DLD1 (cell line): ENCODE measurements at regions not wholly inside any gene's neighbourhood (a gene's known extent, or its start where the extent isn't known, plus 50 kb on each side); places are given as distances from the start of the nearest gene placed in this dataset.

Experiments
- in situ Hi-C: cut with HindIII; loops from 2 replicates; pipeline ENCODE4 v1.10.0; 2017; ENCODE audit warnings: low sequenced_read_pairs

DNA sequence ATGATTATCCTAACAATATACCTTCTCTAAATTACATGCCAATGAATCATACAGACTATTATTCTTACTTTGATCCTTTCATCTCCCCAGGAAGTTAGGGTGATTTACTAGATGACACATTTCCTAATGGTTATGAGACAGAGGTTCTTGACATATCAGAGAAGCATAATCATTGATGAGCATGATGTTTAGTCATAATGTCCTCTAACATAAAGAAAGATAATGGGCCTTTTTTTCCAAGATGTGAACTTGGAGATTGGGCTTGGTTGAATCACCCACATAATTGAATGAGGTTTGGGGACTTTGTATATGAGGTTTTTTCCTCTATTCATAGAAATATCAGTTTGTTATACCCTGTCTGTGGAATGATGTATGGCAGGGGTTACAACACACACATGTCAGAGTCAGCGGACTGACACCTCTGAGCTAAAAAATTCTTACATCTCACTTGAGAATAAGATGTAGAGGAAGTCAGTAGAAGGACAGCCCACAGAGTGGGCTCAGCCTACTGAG is 69.7 kb upstream of the DCBLD2 start:
- in situ Hi-C loops: no loop called here

DNA sequence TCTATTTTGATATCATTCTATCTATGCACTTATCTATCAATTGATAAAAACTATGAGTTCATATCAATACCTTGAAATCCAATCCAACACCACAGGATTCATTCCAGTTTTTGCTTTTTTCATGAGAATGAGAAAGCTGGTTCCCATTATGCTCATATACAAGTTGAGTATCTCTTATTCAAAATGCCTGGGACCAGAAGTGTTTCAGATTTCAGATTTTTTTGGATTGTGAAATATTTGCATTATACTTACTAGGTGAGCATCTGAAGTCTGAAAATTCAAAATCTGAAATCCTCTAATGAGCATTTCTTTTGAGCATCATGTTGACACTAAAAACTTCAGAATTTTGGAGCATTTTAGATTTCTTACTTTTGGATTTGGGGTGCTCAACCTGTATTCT is 67.8 kb upstream of the DCBLD2 start:
- in situ Hi-C loops: no loop called here

DNA sequence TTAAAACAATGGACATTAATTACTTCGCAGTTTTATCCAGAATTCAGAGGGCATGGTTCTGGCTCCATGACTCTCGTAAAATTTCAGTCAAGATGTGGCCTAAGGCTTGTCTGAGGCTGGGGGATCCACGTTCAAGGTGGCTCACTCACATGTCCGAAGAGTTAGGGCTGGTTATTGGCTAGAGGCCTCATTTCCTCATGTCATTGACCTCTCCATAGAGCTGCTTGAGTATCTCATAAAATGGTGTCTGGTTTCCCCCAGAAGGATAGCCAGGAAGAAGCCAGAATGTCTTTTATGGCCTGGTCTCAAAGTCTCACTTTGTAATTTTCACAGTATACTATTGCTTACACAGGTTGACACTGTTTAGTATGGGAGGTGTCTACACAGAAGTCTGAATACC is 67.3 kb upstream of the DCBLD2 start:
- in situ Hi-C loops: no loop called here

DNA sequence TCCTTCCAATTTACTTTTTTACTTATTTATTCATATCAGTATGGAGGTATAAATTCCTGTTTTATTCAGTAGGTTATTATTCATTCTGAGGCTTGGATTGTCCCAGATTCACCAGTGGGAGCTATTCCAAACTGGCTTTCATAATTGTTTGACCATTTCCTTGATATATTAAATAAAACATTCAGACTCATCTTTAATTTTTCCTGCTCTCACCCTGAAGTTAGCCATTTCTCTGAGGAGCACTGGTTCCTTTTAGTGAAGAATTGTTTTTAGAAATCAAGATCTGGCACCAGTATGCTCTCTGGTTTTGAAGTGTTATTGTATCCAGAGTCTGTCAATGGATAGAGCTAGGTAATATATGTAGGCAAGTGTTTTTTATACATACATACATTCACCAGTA is 66.9 kb upstream of the DCBLD2 start:
- in situ Hi-C loops: no loop called here

DNA sequence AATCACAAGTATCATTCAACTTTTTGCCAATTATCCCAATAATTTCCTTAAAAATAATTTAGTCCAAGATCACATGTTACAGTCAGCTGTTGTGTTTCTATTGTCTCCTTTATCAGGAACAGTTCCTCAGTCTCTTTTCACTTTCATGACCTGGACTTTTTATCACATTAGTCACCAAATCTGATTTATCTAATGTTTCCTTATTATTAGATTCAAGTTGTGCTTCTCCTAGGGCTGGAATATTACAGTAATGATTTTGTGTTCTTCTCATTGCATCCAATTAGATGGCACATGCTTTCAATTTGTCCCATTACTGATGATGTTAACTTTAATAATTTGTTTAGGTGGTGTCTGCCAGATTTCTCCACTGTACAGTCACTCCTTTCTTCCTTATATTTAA is 66.3 kb upstream of the DCBLD2 start:
- in situ Hi-C loops: no loop called here

DNA sequence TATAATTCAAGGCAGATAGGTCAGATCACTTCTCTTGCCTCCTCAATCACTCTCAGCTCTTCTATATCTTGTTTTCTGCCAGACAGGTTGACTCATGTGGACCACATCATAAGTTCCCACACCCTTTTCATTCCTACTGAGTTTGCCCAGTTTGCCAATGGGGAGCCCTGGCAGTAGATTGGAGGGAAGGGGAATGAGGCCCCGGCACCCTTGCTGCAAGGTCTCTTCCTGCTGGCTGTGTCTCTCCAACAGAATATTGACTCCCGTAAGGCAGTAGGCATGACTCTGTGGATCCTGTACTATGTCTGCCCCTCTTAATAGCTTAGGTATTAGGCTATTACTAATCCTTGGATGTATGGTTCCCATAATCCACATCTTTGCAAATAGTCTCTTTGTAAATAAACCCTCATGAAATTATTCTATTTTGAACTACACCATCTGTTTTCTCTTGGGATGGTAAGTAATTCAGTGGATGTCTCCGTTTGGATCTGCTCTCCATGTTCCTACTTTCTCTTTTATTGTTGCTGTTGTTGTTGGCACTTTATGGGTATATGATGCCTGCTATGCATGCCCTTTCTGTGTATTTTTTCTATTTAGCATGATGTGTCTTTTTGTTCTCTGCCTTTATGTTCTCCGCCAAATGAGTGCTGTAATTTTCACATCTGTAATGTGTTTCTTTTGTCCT is 65.5 kb upstream of the DCBLD2 start:
- in situ Hi-C loops: no loop called here

DNA sequence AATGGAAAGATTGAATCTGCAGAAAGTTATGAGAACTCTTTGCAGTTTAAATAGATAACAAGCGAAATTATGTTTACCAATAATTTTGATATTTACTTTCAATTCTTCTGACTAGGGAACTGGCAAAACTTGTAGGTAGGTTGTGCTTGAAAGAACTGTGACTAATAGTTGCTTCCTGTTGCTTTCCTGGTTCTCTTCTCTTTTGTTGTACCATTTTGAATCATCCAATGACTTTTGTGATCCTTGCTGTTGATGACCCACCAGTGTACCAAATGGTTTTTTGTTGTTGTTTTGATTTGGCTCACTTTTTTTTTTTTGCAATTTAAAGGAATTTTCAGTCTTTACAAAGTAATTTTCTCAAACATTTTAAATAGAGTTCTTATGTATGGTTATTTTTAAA is 64.9 kb upstream of the DCBLD2 start:
- in situ Hi-C loops: no loop called here

DNA sequence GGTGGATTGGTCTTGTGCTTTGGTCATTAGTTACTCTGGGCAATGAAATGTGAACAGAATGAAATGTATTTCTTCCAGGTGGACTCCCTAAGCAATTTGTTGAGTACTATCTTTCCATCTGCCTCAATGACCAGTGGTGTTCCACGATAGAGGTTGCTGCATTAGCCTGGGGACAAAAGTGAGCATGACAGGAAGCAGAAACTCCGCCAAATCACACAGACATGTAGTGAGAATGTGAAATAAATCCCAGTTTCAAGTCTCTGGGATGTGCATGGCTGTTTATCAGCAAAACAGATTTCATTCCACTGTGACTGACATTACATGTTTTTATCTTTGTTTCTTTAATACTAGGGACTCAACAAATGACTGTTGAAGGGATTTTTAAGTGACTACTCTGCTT is 63.3 kb upstream of the DCBLD2 start:
- in situ Hi-C loops: no loop called here

DNA sequence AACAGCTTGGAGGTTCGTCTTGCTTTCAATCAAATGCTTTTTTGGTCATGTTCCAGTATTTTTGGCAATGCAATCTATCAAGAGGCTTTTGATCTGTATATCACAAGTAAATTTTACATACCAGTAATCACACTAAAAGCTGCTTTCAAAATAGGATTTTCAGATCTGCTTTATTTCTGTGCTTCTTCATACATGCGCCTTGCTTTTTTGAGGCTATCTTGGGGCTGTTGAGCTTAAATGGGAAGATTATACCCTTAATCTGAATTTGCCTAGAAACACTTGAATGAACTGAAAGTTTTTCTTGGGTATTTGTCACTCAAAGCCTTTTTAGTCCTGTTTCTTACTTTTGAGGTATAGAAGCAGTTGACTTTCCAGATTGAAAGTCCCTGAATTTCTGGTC is 62.1 kb upstream of the DCBLD2 start:
- in situ Hi-C loops: no loop called here

DNA sequence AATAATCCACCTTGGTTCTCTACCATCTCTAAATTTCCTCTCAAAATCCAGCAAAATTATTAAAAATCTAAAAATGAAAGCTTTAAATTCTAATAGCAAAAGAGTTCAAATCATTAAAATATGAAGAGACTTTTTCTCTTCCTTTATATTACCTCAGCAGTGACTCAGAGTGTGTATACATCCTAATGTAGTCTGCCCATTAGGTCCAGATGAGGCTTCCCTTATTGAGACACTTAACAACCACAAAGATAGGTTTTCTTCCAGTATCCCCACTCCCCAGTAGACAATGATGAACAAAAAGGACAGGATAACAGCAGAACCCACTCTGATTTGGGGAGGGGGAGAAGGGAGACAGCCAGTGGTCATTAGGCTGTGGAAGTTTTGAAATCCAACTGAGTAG is 61.5 kb upstream of the DCBLD2 start:
- in situ Hi-C loops: no loop called here

DNA sequence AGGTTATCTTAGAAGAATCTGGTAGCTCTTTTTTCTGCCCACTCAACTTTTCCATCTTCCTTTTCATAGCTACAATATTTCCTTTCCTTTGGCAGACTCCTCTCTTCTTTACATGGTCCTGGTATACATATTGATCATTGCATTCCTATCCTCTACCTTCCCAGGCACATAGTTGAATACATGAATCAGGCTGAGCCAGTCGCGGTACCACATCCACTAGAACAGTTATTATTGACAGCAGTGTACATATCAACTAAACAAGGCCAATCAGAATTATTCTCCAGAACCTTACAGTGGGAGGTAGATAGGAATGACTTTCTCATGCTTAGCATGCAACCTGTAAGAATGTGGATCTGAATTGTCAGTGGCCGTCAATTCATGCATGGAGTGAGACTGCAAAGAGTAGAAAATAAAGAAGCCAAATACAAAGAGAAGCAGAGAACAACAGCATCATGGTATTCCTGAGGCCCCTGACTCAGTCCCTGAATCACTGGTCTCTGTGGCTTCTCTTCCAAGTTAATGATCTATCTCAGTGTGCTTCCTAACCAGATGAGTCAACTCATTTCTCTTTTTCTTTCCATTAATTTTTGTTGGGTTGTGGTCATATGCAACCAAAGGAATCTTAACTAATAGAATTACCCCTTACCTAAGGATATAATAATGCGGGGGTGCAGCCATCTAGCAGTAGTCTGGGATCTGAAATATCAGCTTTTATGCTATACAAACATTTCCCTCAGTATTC is 60.9 kb upstream of the DCBLD2 start:
- in situ Hi-C loops: no loop called here

DNA sequence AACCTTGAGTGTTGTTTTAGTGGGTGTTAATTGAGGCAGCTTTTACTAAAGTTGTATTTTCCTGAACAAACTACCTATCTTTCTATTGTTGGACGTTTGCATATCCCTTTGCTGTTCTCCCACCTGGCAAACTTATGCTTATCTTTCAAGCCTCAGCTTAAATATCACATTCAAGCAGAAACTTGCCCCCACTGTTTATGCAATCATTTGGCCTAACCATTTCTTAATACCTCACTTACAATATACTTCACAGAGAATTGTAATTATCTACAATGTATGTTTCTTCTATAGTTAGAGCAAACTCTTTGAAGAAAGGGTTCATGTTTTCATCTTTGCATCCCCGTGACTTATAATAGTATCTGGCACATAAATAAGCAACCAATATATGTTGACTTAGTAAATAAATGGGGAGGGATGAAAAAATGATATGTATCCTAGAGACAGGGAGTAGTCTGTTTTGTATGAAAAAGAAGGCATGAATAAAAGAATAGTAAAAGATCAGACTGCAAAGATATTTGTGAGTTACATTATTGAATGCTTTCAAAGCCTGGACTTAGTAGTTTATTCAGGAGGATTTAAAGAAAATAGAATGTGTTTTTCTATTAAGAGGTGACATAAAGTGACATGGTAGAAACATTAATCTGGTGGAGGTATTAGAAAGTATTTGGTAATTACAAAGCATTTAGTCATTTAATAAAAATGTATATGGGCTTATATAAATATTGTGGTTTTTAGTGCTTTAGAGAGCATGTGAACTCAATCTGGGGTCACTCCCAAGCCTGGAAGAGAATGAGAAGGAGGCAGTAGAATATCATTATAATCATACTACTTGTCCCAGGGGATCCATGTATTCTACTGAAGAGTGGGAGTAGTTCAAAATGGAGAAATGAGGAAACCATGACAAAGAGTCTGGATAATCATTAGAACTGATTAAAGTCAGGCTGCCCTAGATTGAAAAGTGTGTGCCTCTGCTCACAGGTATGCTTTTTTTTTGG is 60.0 kb upstream of the DCBLD2 start:
- in situ Hi-C loops: no loop called here

DNA sequence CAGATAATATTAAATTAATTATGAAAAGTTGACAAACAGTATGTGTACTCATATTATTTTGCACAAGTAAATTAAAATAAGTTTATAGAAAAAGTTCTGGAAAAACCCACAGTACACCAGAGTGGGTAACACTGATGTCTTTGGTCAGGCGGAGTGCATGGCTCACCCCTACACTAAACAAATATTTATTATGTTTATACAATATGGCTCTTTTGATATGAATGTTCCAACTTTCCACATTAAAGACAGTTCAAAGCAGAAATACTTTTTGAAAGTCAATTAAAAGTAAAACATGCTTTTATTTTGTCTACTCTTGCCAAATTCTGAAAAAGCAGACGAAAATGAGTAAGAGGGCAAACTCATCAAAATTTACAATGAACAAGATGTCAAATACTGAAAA is 56.2 kb upstream of the DCBLD2 start:
- in situ Hi-C loops: no loop called here

DNA sequence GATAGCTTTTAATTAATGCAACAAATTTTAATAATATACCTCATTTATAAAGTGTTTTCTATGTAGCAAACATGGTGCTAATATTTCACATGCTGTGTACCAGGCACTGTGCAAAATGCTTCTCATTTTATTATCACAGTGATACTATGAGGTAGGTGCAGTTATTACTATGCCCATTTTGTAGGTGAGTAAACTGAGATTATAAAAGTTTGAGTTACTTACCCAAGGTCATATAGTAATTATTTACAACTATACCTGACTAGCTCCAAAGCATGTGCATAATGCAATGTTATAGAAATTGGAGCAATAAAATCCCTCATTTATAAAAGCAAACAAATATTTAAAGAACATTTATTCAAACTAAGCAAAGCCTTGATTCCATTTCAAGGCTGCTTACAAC is 54.5 kb upstream of the DCBLD2 start:
- in situ Hi-C loops: no loop called here

DNA sequence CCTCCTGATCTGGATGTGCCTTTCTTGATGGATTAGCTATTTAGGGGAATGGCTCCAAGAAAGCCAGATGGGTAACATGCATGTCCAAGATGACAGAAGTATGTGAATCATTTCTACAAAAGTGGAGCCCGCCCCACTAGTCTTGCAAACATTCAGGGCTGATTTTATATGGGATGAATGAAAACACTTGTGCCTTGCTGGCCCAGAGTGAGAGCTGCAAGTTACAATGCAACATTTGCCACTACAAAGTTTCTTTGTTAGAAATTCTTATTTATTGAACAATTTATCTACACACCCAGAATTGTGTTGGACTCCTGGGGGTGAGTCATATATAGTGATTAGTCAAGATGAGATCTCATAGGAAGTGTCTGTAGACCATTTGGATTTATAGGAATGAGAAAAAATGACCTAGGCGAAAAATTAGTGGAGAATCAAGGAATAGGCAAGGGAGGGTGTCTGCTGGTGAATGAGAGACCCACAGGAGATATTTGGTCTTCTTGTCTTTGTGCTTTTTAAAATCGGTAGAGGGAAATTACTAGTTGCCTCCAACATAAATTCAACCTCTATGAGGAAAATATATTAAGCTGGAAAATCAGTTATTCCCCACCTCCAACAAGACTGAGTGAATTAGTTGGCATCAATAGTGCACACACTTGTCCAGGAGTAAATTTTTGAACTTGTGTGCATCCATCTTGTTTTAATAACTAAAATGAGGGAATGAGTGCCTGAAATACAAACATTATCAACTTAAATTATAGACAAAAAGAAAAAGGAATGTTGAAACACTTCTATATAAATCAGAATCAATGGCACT is 53.5 kb upstream of the DCBLD2 start:
- in situ Hi-C loops: no loop called here

DNA sequence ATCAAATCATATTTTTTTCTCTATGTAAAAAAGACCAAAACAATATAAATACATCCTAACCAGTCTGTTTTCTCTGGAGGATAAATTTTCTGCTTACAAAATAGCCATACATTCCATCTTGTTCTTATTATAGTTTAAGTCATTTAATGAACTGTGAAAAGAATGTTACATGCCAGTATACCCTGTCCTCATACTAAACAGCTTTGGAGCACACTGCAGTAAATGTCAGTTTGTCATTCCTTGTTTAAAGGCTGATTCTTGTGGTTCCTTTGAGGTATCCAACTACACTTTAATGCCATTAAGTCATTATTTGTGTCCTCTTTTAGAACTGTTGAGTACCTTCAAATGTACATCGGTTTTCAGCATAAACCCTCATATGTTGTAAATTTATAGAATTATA is 52.7 kb upstream of the DCBLD2 start:
- in situ Hi-C loops: no loop called here

DNA sequence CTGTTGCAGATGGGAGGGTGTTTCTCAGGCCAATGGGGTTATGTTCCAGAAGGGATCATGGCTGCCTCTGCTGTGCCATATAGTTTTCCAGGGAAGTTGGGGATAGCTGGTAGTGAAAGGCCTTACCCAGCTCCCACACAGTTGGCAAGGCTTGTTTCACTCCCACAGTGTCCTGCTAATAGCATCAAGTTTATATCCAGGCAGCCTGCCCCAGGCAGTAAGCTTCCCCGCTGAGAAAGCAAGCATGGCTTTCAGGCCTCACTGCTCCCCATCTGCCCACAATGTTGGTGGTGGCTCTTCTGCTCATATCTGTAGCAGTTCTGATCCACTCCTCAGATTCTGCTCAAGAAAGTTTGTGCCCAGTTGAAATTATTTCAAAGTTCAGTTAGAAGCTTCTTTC is 50.9 kb upstream of the DCBLD2 start:
- in situ Hi-C loops: no loop called here
